ENCODE measurements at regions not wholly inside any gene's neighbourhood (a gene's known extent, or its start where the extent isn't known, plus 50 kb on each side); places are given as distances from the start of the nearest gene placed in this dataset.

DNA sequence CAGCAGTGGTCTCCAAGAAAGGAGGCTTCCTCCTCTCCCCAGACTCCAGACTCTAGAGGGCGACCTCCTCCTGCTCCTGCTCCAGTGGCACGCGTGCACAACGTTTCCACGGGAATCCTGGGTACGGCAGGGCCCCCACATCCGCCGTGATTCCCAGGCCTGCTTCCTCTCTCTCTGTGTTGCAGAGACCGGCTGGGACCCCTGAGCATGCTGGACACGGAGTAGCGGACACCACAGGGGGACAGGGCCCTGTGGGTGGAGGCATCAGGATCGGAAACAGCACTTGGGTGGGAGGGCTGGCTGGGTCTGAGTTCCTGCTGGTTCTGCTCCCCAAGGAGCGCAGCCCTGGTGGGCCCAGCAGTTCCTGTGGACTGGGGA lies 75.9 kb upstream of the SLC35G4 start:
- Histone ChIP-seq H2AFZ (ENCODE audit: low read length) (no peak overlapping the region), H3K4me3 (replicated peaks in 1 of 3; ENCODE audit: insufficient read depth in 1 of 3, low read depth in 2 of 3, low read length in 3 of 3) (no peak overlapping the region), H3K9ac (ENCODE audit: insufficient read depth, low read depth, low read length) (no peak overlapping the region), H3K27me3 (ENCODE audit: control insufficient read depth in 1 of 2, insufficient read depth in 2 of 2, low read length in 2 of 2) (peaks cover 0 to 27% of the 10 kb centered on the region in 2 experiments; a peak in 3 of 5 replicates), H3K36me3 (replicated peaks in 1 of 2; ENCODE audit: control insufficient read depth in 1 of 2, insufficient read depth in 2 of 2, low read length in 2 of 2) (no peaks in the 10 kb centered on the region), H3K4me1 (ENCODE audit: insufficient read depth, low read length) (no peaks in the 10 kb centered on the region), H4K20me1 (ENCODE audit: insufficient read depth, low read length) (no peaks in the 10 kb centered on the region), H3K4me2 (ENCODE audit: low read depth, low read length) (no peak overlapping the region), H3K9me3 (ENCODE audit: low read length) (no peaks in the 10 kb centered on the region), H3K79me2 (ENCODE audit: insufficient read depth, low read length) (no peaks in the 10 kb centered on the region), H3K27ac (ENCODE audit: extremely low read length, insufficient read depth, low read length) (no peak overlapping the region)
- DNase-seq (ENCODE audit: low spot score), result no peak
- ATAC-seq, result peak; percentile 32; the same call in 2 of the 3 replicates
- BruUV-seq (replicated peaks), result no TSS peak
- TF ChIP-seq ZNF850 (CRISPR knock-in tag; conservative IDR thresholded peaks at IDR 0.05) (no peak), GTF3A (CRISPR knock-in tag; conservative IDR thresholded peaks at IDR 0.05) (no peak), CC2D1A (CRISPR knock-in tag; IDR thresholded peaks at IDR 0.05) (no peak), ZBTB38 (CRISPR knock-in tag; IDR thresholded peaks at IDR 0.05) (no peak), HOXA3 (CRISPR knock-in tag; IDR thresholded peaks at IDR 0.05) (no peak), ELF3 (CRISPR knock-in tag; IDR thresholded peaks at IDR 0.05) (no peak)
- in situ Hi-C loops (cut with HindIII; ENCODE audit: extremely low pct_ligation_motif_present, low pct_unique_long_range_greater_than_20kb) (loop anchor here (25.0 kb wide), 1 partner anchor 746 kb away; no protein-coding TSS in a partner anchor), intact Hi-C loops (cut with micrococcal nuclease; ENCODE audit: unreplicated experiment) (no loop called here)
- no peak for FAIRE-seq
- POLR2A ChIA-PET, result no interaction called here
- CTCF ChIA-PET (ENCODE audit: low intra/inter-chr PET ratio, low total read pairs), result no interaction called here
- WGBS (ENCODE audit: low lambda C conversion rate), result 48% methylated on average over 10 of the region's 13 CpGs

GRCh38 chr18:11532758-11533512 lies 76.5 kb upstream of the SLC35G4 start:
- WGBS (ENCODE audit: low lambda C conversion rate), result 58% methylated on average over 10 of the region's 35 CpGs
- ChIA-PET POLR2A (no interaction called here), CTCF (ENCODE audit: low intra/inter-chr PET ratio, low total read pairs) (no interaction called here)
- DNase-seq (ENCODE audit: low spot score) (no peak), ATAC-seq (no peak), FAIRE-seq (no peak)
- Histone ChIP-seq H3K27ac (ENCODE audit: extremely low read length, insufficient read depth, low read length) (no peak overlapping the region), H3K9me3 (ENCODE audit: low read length) (no peaks in the 10 kb centered on the region), H4K20me1 (ENCODE audit: insufficient read depth, low read length) (no peaks in the 10 kb centered on the region), H3K4me1 (ENCODE audit: insufficient read depth, low read length) (no peaks in the 10 kb centered on the region), H3K79me2 (ENCODE audit: insufficient read depth, low read length) (no peaks in the 10 kb centered on the region), H3K36me3 (replicated peaks in 1 of 2; ENCODE audit: control insufficient read depth in 1 of 2, insufficient read depth in 2 of 2, low read length in 2 of 2) (no peaks in the 10 kb centered on the region), H3K4me2 (ENCODE audit: low read depth, low read length) (no peak overlapping the region), H3K27me3 (ENCODE audit: control insufficient read depth in 1 of 2, insufficient read depth in 2 of 2, low read length in 2 of 2) (peaks cover 0 to 31% of the 10 kb centered on the region in 2 experiments; a peak in 3 of 5 replicates), H3K9ac (ENCODE audit: insufficient read depth, low read depth, low read length) (no peak overlapping the region), H2AFZ (ENCODE audit: low read length) (no peak overlapping the region), H3K4me3 (replicated peaks in 1 of 3; ENCODE audit: insufficient read depth in 1 of 3, low read depth in 2 of 3, low read length in 3 of 3) (no peak overlapping the region)
- no TSS peak for BruUV-seq (replicated peaks)
- intact Hi-C loops (cut with micrococcal nuclease; ENCODE audit: unreplicated experiment), result no loop called here
- in situ Hi-C loops (cut with HindIII; ENCODE audit: extremely low pct_ligation_motif_present, low pct_unique_long_range_greater_than_20kb), result loop anchor here (25.0 kb wide), 1 partner anchor 746 kb away; no protein-coding TSS in a partner anchor
- no peak for TF ChIP-seq PTBP1 (IDR thresholded peaks at IDR 0.05; ENCODE audit: low read depth, low read length, poor library complexity, severe bottlenecking)
- no peak for TF ChIP-seq ZNF451 (CRISPR knock-in tag; IDR thresholded peaks at IDR 0.05)
- TF ChIP-seq ZNF367 (CRISPR knock-in tag; IDR thresholded peaks at IDR 0.05; ENCODE audit: borderline replicate concordance), result no peak
- TF ChIP-seq, protein P1, sequence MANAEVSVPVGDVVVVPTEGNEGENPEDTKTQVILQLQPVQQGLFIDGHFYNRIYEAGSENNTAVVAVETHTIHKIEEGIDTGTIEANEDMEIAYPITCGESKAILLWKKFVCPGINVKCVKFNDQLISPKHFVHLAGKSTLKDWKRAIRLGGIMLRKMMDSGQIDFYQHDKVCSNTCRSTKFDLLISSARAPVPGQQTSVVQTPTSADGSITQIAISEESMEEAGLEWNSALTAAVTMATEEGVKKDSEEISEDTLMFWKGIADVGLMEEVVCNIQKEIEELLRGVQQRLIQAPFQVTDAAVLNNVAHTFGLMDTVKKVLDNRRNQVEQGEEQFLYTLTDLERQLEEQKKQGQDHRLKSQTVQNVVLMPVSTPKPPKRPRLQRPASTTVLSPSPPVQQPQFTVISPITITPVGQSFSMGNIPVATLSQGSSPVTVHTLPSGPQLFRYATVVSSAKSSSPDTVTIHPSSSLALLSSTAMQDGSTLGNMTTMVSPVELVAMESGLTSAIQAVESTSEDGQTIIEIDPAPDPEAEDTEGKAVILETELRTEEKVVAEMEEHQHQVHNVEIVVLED (CRISPR knock-in tag; IDR thresholded peaks at IDR 0.05; ENCODE audit: borderline replicate concordance), result no peak
- TF ChIP-seq STAT6 (CRISPR knock-in tag; IDR thresholded peaks at IDR 0.05; ENCODE audit: borderline replicate concordance), result no peak
- TF ChIP-seq, protein P2, sequence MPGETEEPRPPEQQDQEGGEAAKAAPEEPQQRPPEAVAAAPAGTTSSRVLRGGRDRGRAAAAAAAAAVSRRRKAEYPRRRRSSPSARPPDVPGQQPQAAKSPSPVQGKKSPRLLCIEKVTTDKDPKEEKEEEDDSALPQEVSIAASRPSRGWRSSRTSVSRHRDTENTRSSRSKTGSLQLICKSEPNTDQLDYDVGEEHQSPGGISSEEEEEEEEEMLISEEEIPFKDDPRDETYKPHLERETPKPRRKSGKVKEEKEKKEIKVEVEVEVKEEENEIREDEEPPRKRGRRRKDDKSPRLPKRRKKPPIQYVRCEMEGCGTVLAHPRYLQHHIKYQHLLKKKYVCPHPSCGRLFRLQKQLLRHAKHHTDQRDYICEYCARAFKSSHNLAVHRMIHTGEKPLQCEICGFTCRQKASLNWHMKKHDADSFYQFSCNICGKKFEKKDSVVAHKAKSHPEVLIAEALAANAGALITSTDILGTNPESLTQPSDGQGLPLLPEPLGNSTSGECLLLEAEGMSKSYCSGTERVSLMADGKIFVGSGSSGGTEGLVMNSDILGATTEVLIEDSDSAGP (CRISPR knock-in tag; IDR thresholded peaks at IDR 0.05; ENCODE audit: borderline replicate concordance), result no peak
